Loucy (cell line): ENCODE measurements at regions not wholly inside any gene's neighbourhood (a gene's known extent, or its start where the extent isn't known, plus 50 kb on each side); places are given as distances from the start of the nearest gene placed in this dataset.

Experiments used
- H2AFZ ChIP-seq: fragments of 200-600 bp; sonication (generic); 2 replicates; pipeline ENCODE4 v1.6.0; 2016; ENCODE audit warnings: antibody characterized with exemption, mild to moderate bottlenecking, low read length, moderate library complexity
- H3F3A ChIP-seq: fragments of 200-600 bp; 2 replicates; pipeline ENCODE4 v1.6.0; 2016; ENCODE audit warnings: antibody characterized with exemption, low read depth, mild to moderate bottlenecking
- H3K27me3 ChIP-seq: fragments of 200-600 bp; sonication (generic); 2 replicates; pipeline ENCODE4 v1.6.1; 2014; ENCODE audit warnings: low read length, mild to moderate bottlenecking; ENCODE audit not compliant: insufficient read depth, poor library complexity, severe bottlenecking
- H3K36me3 ChIP-seq: fragments of 200-600 bp; sonication (generic); 2 replicates; pipeline ENCODE4 v1.6.1; 2016; ENCODE audit warnings: low read length; ENCODE audit not compliant: insufficient read depth
- H3K4me1 ChIP-seq: fragments of 200-600 bp; sonication (generic); 2 replicates; pipeline ENCODE4 v1.5.1; 2014; ENCODE audit warnings: low read length, mild to moderate bottlenecking; ENCODE audit not compliant: insufficient read depth, poor library complexity, severe bottlenecking
- H3K4me2 ChIP-seq: fragments of 200-600 bp; sonication (generic); 2 replicates; pipeline ENCODE4 v1.6.0; 2014; ENCODE audit warnings: antibody characterized with exemption, low read length, low read depth, mild to moderate bottlenecking; ENCODE audit not compliant: poor library complexity, severe bottlenecking
- H3K4me3 ChIP-seq: fragments of 200-600 bp; sonication (generic); 2 replicates; pipeline ENCODE4 v1.5.1; 2014; ENCODE audit warnings: low read length, mild to moderate bottlenecking, mixed read lengths; ENCODE audit not compliant: poor library complexity, severe bottlenecking
- H3K79me2 ChIP-seq: fragments of 200-600 bp; sonication (generic); 2 replicates; pipeline ENCODE4 v1.6.1; 2014; ENCODE audit warnings: low read length; ENCODE audit not compliant: insufficient read depth
- H3K9ac ChIP-seq: fragments of 200-600 bp; sonication (generic); 2 replicates; pipeline ENCODE4 v1.6.0; 2014; ENCODE audit warnings: mild to moderate bottlenecking, low read depth, low read length, moderate library complexity; ENCODE audit not compliant: poor library complexity, severe bottlenecking
- H3K9me2 ChIP-seq: fragments of 200-600 bp; sonication (generic); replicated peaks from 2 replicates; pipeline ENCODE4 v1.6.1; 2016; ENCODE audit warnings: low read depth, low read length, mixed read lengths
- H3K9me3 ChIP-seq: fragments of 200-600 bp; sonication (generic); 2 replicates; pipeline ENCODE4 v1.6.1; 2014; ENCODE audit warnings: mild to moderate bottlenecking, antibody characterized with exemption, low read length, low read depth; ENCODE audit not compliant: insufficient read depth
- H4K20me1 ChIP-seq: fragments of 200-600 bp; sonication (generic); 2 replicates; pipeline ENCODE4 v1.6.0; 2014; ENCODE audit warnings: antibody characterized with exemption, low read length, mild to moderate bottlenecking; ENCODE audit not compliant: insufficient read depth, poor library complexity, severe bottlenecking
- EZH2phosphoT487 ChIP-seq: fragments of 200-600 bp; IDR thresholded peaks from 2 replicates; pipeline ENCODE4 v1.6.1; 2018; ENCODE audit warnings: antibody characterized with exemption, mild to moderate bottlenecking, moderate library complexity, borderline replicate concordance
- TF ChIP-seq, protein P1 (sequence below): fragments of 200-600 bp; sonication (generic); conservative IDR thresholded peaks from 2 replicates; pipeline ENCODE4 v1.5.1; 2014; ENCODE audit warnings: mild to moderate bottlenecking, antibody characterized with exemption, low read length

DNA sequence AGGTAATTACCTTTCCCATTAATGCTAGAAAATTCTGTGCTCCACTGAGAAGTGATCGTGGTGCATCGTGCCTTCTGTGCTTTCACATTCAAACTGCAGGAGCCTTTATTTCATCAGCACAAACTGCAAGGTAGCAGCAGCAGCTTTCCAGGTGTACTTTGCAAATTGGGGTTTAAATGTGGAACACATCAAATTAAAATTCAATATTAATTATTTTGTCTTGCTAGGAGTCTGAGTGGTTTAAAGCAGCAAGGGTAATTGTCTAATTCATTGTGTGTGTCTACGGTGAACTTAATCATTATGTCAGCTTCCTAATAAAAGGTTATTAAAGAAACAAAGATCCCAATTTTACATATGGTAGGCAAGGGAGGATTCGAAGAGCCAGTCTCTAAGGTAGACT lies 180.8 kb upstream of the ATP5MC3 start:
- H2AFZ ChIP-seq, result no peak overlapping the region
- peaks cover 14% of the 10 kb centered on the region for H3K4me1 ChIP-seq
- no peaks in the 10 kb centered on the region for H3F3A ChIP-seq
- no peaks in the 10 kb centered on the region for H3K9me2 ChIP-seq
- H3K79me2 ChIP-seq, result no peaks in the 10 kb centered on the region
- no peaks in the 10 kb centered on the region for H3K27me3 ChIP-seq
- no peaks in the 10 kb centered on the region for H3K9me3 ChIP-seq
- H3K9ac ChIP-seq, result no peak overlapping the region
- TF ChIP-seq, protein P1, sequence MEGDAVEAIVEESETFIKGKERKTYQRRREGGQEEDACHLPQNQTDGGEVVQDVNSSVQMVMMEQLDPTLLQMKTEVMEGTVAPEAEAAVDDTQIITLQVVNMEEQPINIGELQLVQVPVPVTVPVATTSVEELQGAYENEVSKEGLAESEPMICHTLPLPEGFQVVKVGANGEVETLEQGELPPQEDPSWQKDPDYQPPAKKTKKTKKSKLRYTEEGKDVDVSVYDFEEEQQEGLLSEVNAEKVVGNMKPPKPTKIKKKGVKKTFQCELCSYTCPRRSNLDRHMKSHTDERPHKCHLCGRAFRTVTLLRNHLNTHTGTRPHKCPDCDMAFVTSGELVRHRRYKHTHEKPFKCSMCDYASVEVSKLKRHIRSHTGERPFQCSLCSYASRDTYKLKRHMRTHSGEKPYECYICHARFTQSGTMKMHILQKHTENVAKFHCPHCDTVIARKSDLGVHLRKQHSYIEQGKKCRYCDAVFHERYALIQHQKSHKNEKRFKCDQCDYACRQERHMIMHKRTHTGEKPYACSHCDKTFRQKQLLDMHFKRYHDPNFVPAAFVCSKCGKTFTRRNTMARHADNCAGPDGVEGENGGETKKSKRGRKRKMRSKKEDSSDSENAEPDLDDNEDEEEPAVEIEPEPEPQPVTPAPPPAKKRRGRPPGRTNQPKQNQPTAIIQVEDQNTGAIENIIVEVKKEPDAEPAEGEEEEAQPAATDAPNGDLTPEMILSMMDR, result no peak
- TF ChIP-seq EZH2phosphoT487, result no peak
- H3K4me2 ChIP-seq, result no peak overlapping the region
- no peaks in the 10 kb centered on the region for H3K36me3 ChIP-seq
- no peaks in the 10 kb centered on the region for H4K20me1 ChIP-seq
- no peak overlapping the region for H3K4me3 ChIP-seq

DNA sequence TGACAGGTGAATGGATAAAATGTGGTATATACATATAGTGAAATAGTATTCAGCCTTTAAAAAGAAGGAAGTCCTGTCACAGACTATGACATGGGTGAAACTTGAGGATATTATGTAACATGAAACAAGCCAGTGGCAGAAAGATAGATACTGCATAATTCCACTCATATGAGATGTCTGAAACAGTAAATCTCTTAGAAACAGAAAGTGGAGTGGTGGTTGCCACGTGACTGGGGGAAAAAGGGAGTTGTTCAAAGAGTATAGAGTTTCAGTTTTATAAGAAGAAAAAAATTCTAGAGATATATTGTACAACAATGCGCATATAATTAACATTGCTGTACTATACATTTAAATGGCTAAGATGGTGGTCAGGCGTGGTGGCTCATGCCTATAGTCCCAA lies 178.2 kb upstream of the ATP5MC3 start:
- no peaks in the 10 kb centered on the region for H3K27me3 ChIP-seq
- peaks cover 11% of the 10 kb centered on the region for H3K4me1 ChIP-seq
- no peaks in the 10 kb centered on the region for H3K79me2 ChIP-seq
- H3K9ac ChIP-seq, result no peak overlapping the region
- no peaks in the 10 kb centered on the region for H3K9me2 ChIP-seq
- no peaks in the 10 kb centered on the region for H4K20me1 ChIP-seq
- H3F3A ChIP-seq, result no peaks in the 10 kb centered on the region
- no peak overlapping the region for H3K4me2 ChIP-seq
- no peak for TF ChIP-seq EZH2phosphoT487
- TF ChIP-seq, protein P1, result no peak
- H2AFZ ChIP-seq, result no peak overlapping the region
- no peaks in the 10 kb centered on the region for H3K36me3 ChIP-seq
- no peaks in the 10 kb centered on the region for H3K9me3 ChIP-seq
- no peak overlapping the region for H3K4me3 ChIP-seq

DNA sequence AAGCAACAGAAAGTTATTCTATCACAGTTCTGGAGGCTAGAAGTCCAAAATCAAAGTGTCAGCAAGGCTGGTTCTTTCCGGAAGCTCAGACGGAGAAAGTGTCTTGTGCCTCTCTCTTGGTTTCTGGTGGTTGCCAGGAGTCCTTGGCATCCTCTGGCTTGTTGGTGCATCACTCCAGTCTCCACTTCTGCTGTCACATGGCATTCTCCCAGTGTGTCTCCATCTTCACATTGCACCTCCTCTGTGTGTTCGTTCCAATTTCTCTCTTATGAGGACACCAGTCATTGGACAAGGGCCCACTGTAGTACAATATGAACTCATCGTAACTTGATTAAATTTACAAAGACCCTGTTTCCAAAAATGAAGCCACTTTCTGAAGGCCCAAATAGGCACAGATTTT lies 175.4 kb upstream of the ATP5MC3 start:
- TF ChIP-seq EZH2phosphoT487, result no peak
- TF ChIP-seq, protein P1, result no peak
- Histone ChIP-seq H3K9me2 (no peaks in the 10 kb centered on the region), H3F3A (no peaks in the 10 kb centered on the region), H3K4me1 (peaks cover 11% of the 10 kb centered on the region), H4K20me1 (no peaks in the 10 kb centered on the region), H3K4me3 (no peak overlapping the region), H3K36me3 (no peaks in the 10 kb centered on the region), H3K27me3 (no peaks in the 10 kb centered on the region), H3K9me3 (no peaks in the 10 kb centered on the region), H3K9ac (no peak overlapping the region), H3K4me2 (no peak overlapping the region), H2AFZ (no peak overlapping the region), H3K79me2 (no peaks in the 10 kb centered on the region)
